GM21576 (cell line): ENCODE measurements at regions not wholly inside any gene's neighbourhood (a gene's known extent, or its start where the extent isn't known, plus 50 kb on each side); places are given as distances from the start of the nearest gene placed in this dataset.

Source experiments
- ATAC-seq: cut with Tn5 transposase; IDR thresholded peaks from one replicate; pipeline ENCODE4 v1.9.1; 2021; ENCODE audit warnings: mild to moderate bottlenecking, moderate library complexity; ENCODE audit not compliant: unreplicated experiment

DNA sequence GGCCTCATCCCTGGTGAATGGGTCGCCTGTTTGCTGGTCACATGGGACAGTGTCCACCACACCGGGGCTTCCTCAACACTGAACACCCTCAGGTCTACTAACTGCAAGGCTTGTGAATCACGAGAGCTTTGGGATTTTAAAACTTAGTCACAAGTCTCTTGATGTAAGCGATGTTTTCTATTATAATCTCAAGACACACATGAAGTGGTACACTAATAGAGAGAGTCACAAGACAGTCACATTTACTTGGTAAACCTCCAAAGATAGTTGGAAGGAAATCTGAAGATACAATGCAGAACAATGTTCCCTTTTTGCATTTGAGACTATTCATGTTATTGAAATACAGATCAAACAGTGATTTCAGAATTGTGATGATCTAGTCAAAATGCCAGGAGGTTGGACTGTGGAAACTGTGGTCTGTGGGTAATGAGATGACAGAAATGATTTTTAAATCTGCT is 233.1 kb upstream of the KLF6 start:
- no peak for ATAC-seq

DNA sequence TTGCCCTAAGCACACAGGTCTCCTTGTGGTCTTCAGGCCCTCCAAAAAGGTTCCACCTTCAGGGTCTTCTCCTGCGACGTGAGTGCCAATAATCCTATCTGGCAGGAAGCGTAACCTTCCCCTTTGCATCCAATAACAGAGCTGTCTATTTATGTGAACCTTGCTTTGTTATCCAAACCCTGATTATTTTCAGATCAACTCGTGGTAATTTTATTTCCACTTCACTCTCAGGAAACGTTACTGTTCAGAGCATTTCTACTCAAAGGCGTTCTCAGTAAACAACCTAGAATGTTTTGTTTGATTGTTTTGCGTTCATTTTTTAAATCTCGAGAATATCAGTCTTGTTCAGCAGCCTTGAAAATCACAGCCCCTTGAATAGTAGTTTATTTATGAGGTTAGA is 232.3 kb upstream of the KLF6 start:
- no peak for ATAC-seq

DNA sequence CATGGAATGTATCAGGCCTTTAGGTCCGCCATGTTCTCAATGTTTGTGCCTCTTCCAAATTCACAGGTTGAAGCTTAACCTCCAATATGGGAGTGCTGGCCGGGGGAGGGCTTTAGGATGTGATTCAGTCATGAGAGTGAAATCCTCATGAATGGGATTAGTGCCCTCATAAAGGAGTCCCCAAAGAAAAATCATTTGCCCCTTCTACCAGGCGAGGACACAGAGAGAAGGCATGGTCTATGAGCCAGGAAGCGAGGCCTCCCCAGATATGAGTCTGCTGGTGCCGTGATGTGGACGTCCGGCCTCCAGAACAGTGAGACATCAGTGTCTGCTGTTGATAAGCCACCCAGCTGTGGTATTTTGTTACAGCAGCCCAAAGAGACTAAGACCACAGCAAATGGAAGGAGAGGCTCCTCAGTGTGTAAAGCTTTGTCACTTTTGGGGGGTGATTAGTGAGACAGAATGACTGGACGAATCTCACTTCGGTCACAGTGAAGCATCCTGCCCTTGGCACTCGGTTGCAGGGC is 231.3 kb upstream of the KLF6 start:
- ATAC-seq = no peak

DNA sequence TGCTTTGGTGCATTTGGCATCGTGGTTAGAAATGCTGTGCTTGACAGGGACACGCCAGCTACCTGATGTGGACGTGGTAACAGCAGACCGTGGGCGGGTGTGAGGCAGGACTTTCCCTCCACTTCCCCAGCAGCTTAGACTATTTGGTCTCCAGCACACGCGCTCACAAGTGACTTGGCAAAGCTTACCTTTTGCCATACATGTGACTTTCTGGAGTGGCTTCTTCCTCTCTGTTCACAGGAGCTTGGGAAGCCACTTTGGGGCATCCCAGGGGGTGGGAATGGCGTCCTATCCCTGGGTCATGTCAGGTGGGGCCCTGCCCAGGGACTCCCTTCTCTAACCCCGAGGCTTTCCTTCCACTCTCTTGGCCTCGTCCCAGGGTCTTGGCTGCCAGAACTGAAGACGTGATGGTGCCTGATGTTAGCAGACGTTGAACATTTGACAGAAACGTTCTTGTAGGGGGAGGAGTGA is 228.7 kb upstream of the KLF6 start:
- ATAC-seq = peak; percentile 66

DNA sequence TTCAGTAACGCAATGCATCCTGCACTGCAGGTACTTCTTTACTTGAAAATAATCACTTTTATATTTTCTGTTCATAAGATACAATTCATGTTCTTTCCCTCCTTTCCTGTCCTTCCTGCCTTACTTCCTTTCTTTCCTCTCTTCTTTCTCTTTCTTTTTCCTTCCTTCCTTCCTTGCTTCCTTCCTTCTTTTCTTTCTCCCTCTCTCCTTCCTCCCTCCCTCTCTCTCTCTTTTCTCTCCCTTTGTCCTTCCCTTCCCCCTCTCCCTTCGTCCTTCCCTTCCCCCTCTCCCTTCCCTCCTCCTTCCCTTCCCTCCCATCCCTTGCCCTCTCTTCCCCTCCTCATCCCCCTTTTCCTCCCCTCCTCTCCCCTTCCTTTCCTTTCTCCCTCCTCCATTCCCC is 227.8 kb upstream of the KLF6 start:
- ATAC-seq = no peak

DNA sequence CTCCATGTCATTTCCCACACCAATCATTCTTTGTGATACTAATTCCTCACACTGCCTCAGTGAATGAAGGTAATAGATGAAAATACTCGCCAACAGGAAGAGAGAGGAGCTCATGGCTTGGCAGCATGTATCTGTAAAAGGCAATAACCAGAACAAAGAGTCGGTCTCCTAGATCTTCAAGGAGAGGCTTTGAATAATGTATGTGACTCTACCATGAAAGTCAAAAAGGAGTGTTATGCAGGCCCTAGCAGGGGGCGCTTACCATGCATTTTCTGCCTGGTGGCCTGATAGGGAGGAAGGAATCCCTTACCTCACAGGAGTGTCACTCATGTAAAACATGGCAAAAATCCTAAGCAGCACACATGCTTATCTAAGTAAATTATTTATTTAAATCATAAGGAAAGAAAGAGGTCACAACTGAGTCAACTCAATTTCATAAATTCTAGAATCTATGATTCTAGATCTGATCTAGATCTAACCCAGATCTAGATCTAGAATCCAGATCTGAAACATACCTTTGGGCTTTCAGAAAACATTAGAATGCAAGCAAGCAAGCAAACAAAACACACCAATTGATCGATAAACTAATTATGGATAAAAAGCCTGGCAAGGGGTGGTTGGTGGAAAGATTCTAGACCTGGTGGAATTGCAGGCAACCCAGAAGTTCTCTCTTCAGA is 226.3 kb upstream of the KLF6 start:
- no peak for ATAC-seq

DNA sequence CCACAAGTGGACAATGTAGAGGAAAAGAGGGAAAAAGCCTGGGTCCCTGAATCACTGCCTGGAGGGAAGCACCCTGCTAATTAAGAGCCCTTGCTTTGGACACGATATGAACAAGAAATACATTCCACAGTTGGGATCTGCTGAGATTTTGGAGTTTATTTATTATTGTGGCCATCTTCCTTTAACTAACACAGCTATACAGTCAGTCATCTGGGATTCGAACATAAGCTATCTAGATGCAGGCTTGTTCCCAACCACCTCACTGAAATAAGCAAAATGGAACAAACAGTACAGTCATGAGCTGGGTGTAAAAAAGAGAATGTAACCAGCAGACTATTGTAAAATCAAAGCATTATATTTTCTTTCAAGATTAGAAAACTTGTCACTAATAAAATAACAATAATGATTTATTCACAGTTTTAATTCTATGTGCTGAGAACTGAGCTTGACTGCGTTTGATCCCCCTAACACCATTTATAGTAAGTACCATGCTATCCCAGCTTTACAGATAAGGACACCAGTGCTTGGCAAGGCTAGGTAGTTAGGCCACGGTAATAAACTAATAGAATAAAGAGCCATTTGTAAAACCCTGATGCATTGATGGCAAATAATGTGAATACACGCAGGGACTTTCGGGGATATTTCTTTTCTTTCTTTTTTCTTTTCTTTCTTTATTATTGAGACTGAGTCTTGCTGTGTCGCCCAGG is 223.8 kb upstream of the KLF6 start:
- no peak for ATAC-seq

DNA sequence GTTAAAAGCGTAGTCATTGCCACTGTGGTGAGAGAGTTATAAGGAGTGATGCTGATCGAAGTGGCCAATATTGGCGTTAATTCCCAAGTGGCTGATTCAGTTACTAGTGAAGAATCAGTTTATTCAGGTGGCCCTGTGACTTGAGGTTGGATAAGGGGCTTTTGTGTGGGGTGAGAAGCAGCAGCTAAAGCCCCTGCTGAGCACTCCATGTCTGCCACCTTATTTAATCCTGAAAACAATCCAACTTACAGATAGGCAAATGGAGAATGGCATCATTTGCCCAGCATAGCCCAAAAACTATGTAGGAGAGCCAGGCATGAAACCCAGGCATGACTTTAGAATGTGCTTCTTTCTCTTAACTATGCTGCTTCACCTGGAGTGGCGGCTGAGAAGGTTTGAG is 222.8 kb upstream of the KLF6 start:
- ATAC-seq = no peak

DNA sequence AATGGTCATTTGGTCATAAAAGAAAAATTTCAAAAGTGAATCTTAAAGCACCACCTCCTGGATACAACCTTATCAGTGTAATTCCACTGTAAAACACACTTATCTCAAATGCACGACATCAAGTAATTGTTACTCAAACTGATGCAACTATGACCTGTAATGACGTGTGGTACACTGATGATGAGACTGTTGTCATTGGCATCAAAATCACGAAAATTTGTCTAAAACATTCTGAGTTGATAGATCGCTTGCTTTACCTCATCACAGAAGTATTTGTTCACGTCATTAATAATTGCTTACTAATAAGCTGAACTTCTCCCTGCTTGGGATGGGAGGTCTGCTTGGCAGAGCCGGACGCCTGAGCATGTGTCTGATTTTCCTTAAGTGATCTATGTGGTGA is 221.8 kb upstream of the KLF6 start:
- ATAC-seq = no peak

DNA sequence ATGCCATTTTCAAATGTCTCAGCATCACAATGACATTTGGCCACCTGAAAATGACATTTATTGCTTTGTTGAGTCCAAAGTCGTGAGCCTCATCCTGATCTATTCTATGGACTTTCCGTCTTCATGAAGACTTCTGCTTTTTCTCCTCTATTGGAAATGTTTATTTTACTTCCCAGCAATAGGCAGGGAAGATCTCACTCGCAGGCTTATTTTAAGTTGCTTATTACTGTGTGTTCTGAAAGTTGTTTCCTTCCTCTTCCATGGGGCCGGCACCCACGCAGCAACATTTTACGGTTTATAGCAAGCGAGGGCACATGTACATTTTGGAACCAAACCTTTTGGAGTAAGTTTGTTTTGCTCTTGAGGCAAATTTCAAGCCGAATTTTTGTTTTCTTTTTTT is 221.0 kb upstream of the KLF6 start:
- no peak for ATAC-seq

DNA sequence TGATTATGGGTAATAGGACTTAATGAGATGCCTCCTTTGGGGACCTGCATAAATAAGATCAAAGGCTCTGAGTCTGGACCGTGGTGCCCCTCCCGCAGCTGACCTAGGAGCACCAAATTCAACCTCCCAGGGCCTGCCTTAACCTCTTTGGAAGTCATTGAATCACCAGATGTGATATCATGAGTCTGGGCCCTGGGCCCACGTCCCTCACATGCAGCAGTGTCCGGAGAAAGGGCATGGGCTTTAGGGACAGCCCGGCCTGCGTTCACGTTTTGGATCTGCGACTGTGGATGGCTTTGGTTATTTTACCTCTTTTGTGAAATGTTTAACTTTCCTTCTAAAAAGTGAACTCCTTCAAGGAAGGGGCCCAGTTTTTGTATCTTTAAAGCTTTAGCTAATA is 220.0 kb upstream of the KLF6 start:
- no peak for ATAC-seq

DNA sequence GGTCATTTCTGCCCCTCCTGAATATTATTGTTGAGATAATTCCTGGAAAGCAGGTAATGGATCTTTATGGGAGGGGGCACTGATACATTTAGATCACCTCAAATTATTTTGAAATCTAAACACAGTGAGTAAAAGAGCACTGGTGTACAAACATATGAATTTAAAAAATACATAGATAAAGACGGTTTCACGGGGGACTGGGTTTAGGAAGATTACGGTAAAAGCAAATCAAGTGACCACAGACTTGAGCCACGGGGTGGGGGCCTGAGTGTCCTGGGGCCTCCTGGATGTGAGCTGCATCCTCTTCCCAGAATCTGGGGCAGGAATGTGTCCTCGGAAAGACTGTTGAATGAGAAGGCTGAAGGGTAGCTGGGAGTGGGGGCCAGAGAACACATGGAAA is 219.1 kb upstream of the KLF6 start:
- no peak for ATAC-seq

DNA sequence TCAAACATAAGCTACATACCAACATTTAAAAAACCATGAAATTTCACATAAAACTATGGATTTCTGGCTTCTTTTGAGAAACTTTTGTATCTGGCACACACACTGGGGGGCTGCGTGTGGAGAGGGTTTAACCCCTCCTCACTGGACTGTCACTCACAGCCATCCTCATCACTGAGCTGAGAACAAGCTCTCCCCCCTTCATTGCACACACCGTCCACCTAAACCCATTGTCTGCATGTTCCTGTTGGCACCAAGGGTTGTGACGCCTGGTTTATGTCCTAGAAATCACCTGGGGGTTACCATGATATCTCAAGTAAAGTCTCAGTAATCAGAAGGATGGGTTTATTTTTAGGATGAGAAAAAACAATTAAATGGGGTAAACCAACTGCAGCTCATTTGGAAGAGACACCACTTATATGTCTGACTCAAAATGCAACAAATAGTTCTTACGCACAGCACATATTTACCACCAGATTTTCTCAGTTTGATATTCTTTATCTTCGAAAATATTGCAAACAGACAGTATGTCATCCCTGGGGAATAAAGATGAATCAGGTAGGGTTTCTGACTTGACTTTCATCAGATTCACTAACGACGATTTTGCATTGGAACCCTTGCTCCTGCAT is 218.5 kb upstream of the KLF6 start:
- no peak for ATAC-seq

DNA sequence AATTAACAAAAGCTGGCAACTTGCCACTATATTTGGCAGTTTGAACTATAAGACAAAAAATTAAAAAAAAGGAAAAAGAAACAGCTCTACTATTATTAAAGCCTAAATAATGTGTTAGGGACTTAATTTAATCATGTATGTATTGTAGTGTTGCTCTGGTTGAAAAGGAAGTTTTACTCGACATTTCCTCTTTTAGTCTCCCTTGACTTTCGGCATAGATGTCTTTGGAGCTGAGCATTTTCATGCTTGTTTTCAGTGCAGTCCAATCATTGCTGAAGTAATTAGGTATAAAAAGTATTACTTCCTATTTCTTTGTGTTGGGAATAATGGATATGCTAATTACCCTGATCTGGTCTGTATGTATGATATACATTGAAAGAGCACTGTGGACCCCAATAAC is 216.8 kb upstream of the KLF6 start:
- no peak for ATAC-seq

DNA sequence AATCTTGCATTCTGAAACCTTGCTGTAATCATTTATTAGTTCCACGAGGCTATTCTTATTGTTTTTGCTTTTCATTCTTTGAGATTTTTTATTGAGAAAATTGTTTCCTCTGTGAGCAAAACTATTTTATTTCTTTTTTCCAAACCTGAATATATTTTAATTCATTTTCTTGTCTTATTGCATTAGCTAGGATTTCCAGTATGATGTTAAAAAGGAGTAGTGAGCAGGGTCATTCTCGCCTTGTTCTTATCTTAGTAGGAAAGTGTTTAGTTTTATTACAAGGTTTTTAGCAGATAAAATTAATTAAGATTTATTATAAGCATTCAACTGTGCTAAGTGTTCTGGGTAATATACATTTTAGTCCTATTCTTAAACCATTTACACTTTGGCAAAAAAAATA is 214.6 kb upstream of the KLF6 start:
- ATAC-seq = no peak

DNA sequence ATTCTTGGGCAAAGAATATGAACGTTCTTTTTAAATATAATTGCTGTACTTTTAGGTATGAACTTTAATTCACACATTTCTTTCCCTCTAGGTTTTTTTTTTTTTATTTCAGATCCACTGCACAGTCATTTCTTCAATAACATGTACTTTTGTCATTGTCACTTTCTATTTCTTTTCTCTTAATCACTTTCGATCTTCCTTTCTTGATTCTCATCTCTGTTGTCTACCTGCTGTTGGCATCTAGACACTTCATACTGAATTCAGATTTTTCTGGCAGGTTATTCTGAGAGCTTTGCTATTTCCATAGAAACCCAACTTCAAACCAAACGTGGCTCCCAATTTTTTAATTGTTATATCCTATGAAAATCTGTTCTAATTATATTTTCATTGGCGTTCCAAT is 211.7 kb upstream of the KLF6 start:
- ATAC-seq = no peak

DNA sequence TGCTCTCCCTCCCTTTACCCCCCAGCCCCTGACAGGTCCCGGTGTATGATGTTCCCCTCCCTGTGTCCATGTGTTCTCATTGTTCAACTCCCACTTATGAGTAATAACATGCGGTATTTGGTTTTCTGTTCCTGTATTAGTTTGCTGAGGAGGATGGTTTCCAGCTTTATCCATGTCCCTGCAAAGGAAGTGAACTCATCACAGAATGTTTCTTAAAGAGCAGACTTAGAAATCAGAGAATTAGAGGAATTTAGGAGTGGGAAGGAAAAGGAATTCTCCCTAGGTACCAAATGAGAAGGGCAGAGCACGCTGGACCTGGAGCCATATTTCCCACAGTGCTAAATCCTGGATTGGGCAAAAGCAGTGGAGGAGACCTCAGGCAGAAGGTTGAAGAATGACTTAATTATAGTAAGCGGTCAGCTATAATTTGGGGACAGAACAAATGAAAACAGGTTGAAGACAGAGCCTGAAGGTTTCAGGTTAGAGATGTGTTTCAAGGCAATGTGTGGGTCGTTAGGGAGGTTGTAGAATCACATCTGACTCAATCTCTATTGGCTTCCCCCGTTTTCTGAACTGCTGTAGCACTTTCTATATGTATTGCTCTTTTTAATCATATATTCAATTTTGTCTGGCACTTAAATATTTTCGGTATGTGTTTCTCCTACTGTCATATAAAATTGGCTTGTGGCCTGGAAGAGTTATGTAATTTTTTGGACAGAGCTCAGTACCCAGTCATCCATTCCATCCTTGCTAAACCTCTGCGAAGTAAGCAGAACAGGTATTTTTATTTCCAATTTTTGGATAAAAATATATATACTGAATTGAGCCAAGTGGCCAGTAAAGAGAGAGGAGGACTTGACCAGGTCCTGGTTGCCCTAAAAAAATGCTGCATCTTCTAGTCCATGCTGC is 210.5 kb upstream of the KLF6 start:
- ATAC-seq = no peak

DNA sequence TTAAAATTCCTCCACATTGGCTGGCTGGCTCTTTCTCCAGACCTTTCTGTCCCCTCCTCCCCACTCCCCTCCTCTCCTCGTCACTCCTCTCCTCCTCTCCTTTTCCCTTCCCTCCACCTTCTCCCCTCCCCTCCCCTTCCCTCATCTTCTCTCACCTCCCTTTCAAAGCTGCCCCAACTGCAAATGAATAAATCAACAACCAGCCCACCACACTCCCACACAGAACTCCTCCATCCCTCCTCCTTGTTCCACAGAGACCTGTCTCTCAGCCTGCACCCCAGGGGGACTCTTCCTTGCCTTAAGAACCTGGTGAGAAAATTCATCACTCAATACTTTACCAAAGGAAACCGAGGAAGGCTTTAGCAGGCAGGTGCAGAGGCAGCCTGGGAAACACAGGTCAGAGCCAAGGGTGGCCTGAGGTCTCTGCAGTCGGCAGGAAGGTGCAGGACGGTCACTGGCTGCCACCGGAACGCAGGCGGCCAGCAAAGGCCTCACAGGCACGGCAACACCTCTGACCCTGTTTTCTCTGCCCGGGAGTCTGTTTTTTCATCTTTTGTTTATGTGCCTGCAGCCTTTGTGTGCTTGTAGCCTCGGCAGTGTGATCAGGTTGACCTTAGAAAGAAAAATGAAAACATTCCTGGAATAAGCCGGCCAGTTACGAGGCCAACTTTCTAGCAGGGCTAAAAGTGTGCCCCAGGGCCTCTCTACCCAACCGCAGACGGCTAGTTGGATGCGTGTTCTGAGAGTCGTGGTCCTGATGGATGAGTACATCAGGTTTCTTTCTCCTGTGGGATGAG is 207.6 kb upstream of the KLF6 start:
- no peak for ATAC-seq

DNA sequence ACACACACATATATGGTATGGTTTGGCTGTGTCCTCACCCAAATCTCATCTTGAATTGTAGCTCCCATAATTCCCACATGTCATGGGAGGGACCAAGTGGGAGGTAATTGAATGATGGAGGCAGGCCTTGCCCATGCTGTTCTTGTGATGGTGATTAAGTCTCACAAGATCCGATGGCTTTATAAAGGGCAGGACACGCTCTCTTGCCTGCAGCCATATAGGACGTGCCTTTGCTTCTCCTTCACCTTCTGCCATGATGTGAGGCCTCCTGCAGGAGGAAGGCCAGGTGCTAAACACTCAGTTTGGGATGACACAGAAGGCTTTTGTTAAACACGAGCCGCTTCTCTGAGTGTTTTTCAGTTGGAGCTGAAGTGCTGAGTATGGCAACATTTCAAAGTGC is 205.3 kb upstream of the KLF6 start:
- ATAC-seq = no peak
